GM19455 (cell line): ENCODE measurements at regions not wholly inside any gene's neighbourhood (a gene's known extent, or its start where the extent isn't known, plus 50 kb on each side); places are given as distances from the start of the nearest gene placed in this dataset.

ENCODE experiments used
- ATAC-seq: cut with Tn5 transposase; IDR thresholded peaks from one replicate; pipeline ENCODE4 v1.9.1; 2021; ENCODE audit not compliant: unreplicated experiment

- no peak for ATAC-seq
These were observed 59.7 kb upstream of the IL15 start for GRCh38 chr4:141576585-141577110.

GRCh38 chr4:141578451-141578850 lies 57.9 kb upstream of the IL15 start:
- no peak for ATAC-seq

- no peak for ATAC-seq
These were observed 55.9 kb upstream of the IL15 start for GRCh38 chr4:141580523-141580922.
